ENCODE measurements at regions not wholly inside any gene's neighbourhood (a gene's known extent, or its start where the extent isn't known, plus 50 kb on each side); places are given as distances from the start of the nearest gene placed in this dataset.

DNA sequence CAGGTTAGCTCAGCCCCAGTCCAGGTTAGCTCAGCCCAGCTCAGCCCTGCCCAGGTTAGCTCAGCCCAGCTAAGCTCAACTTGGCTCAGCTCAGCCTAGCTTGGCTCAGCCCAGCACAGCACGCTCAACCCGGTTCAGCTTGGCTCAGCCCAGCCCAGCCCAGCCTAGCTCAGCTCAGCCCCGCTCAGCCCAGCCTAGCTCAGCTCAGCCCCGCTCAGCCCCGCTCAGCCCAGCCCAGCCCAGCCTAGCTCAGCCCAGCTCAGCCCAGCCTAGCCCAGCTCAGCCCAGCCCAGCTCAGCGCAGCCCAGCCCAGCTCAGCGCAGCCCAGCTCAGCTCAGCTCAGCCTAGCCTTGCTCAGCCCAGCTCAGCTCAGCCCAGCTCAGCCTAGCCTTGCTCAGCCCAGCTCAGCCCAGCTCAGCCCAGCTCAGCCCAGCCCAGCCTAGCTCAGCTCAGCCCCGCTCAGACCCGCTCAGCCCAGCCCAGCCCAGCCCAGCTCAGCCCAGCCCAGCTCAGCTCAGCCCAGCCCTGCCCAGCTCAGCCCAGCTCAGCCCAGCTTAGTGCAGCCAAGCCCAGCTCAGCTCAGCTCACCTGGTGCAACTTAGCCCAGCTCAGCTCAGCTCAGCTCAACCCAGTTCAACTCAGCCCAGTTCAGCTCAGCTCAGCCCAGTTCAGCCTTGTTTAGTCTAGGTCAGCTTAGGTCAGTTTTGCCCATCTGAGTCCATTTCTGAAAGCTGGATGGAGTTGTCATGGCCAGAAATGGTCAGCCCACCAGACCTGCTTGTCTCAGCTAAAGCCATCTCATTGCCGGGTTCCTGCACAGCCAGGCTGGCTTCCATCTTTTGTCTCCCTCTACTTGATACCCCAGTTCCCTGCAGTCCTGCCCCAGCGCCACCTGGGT, 333.6 kb downstream of the TMEM121 start:
- H3K4me2 ChIP-seq (ENCODE audit: low read length) = peak overlapping the region; percentile 82
- H3K27me3 ChIP-seq (ENCODE audit: control insufficient read depth, low read length) = no peaks in the 10 kb centered on the region
- TF ChIP-seq CTCF (IDR thresholded peaks at IDR 0.05; ENCODE audit: low read depth, low read length, poor library complexity, severe bottlenecking) (no peak), EZH2phosphoT487 (IDR thresholded peaks at IDR 0.05; ENCODE audit: borderline replicate concordance, low read length) (no peak)
- peaks cover 35% of the 10 kb centered on the region for H3K36me3 ChIP-seq (ENCODE audit: control insufficient read depth, low read length)
- no peaks in the 10 kb centered on the region for H3K9me2 ChIP-seq (replicated peaks; ENCODE audit: control insufficient read depth, low read length)
- H3K9me3 ChIP-seq (ENCODE audit: control insufficient read depth, insufficient read depth, low read length) = no peaks in the 10 kb centered on the region
- H3K4me3 ChIP-seq (ENCODE audit: low read length) = peak overlapping the region; percentile 89
- peak overlapping the region; percentile 98 for H3K27ac ChIP-seq (ENCODE audit: low read depth, low read length)
- peaks cover 28% of the 10 kb centered on the region for H3F3A ChIP-seq (ENCODE audit: control insufficient read depth, insufficient read depth)
- H3K4me1 ChIP-seq (ENCODE audit: control insufficient read depth, low read length) = peaks cover 30% of the 10 kb centered on the region
- H3K79me2 ChIP-seq (ENCODE audit: control insufficient read depth, low read length) = peaks cover 35% of the 10 kb centered on the region
- H4K20me1 ChIP-seq (ENCODE audit: control insufficient read depth, insufficient read depth, low read depth, low read length) = no peaks in the 10 kb centered on the region

- Histone ChIP-seq H3K9me2 (replicated peaks; ENCODE audit: control insufficient read depth, low read length) (no peaks in the 10 kb centered on the region), H4K20me1 (ENCODE audit: control insufficient read depth, insufficient read depth, low read depth, low read length) (no peaks in the 10 kb centered on the region), H3F3A (ENCODE audit: control insufficient read depth, insufficient read depth) (peaks cover 28% of the 10 kb centered on the region), H3K9me3 (ENCODE audit: control insufficient read depth, insufficient read depth, low read length) (no peaks in the 10 kb centered on the region), H3K4me1 (ENCODE audit: control insufficient read depth, low read length) (peaks cover 30% of the 10 kb centered on the region), H3K4me2 (ENCODE audit: low read length) (peak overlapping the region; percentile 82), H3K79me2 (ENCODE audit: control insufficient read depth, low read length) (peaks cover 35% of the 10 kb centered on the region), H3K27ac (ENCODE audit: low read depth, low read length) (peak overlapping the region; percentile 98), H3K36me3 (ENCODE audit: control insufficient read depth, low read length) (peaks cover 35% of the 10 kb centered on the region), H3K27me3 (ENCODE audit: control insufficient read depth, low read length) (no peaks in the 10 kb centered on the region), H3K4me3 (ENCODE audit: low read length) (peak overlapping the region; percentile 89)
- no peak for TF ChIP-seq EZH2phosphoT487 (IDR thresholded peaks at IDR 0.05; ENCODE audit: borderline replicate concordance, low read length)
- TF ChIP-seq CTCF (IDR thresholded peaks at IDR 0.05; ENCODE audit: low read depth, low read length, poor library complexity, severe bottlenecking) = no peak
Measured at GRCh38 chr14:105860615-105861580, 334.5 kb downstream of the TMEM121 start.

DNA sequence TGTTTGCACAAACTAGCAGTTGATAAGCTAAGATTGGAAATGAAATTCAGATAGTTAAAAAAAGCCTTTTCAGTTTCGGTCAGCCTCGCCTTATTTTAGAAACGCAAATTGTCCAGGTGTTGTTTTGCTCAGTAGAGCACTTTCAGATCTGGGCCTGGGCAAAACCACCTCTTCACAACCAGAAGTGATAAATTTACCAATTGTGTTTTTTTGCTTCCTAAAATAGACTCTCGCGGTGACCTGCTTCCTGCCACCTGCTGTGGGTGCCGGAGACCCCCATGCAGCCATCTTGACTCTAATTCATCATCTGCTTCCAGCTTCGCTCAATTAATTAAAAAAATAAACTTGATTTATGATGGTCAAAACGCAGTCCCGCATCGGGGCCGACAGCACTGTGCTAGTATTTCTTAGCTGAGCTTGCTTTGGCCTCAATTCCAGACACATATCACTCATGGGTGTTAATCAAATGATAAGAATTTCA, 335.6 kb downstream of the TMEM121 start:
- Histone ChIP-seq H3K9me3 (ENCODE audit: control insufficient read depth, insufficient read depth, low read length) (no peaks in the 10 kb centered on the region), H4K20me1 (ENCODE audit: control insufficient read depth, insufficient read depth, low read depth, low read length) (no peaks in the 10 kb centered on the region), H3K4me2 (ENCODE audit: low read length) (peak overlapping the region; percentile 82), H3K4me1 (ENCODE audit: control insufficient read depth, low read length) (peaks cover 30% of the 10 kb centered on the region), H3K36me3 (ENCODE audit: control insufficient read depth, low read length) (peaks cover 35% of the 10 kb centered on the region), H3K27me3 (ENCODE audit: control insufficient read depth, low read length) (no peaks in the 10 kb centered on the region), H3K9me2 (replicated peaks; ENCODE audit: control insufficient read depth, low read length) (no peaks in the 10 kb centered on the region), H3F3A (ENCODE audit: control insufficient read depth, insufficient read depth) (peaks cover 28% of the 10 kb centered on the region), H3K27ac (ENCODE audit: low read depth, low read length) (peak overlapping the region; percentile 98), H3K4me3 (ENCODE audit: low read length) (peak overlapping the region; percentile 89), H3K79me2 (ENCODE audit: control insufficient read depth, low read length) (peaks cover 35% of the 10 kb centered on the region)
- no peak for TF ChIP-seq EZH2phosphoT487 (IDR thresholded peaks at IDR 0.05; ENCODE audit: borderline replicate concordance, low read length)
- no peak for TF ChIP-seq CTCF (IDR thresholded peaks at IDR 0.05; ENCODE audit: low read depth, low read length, poor library complexity, severe bottlenecking)

Measured in DOHH2 (cell line).